ENCODE measurements at regions not wholly inside any gene's neighbourhood (a gene's known extent, or its start where the extent isn't known, plus 50 kb on each side); places are given as distances from the start of the nearest gene placed in this dataset.
"Not testable (repeated sequence)": the region's sequence is repeated elsewhere in the genome, so short reads cannot be mapped to it uniquely, and the experiment has no call there.

DNA sequence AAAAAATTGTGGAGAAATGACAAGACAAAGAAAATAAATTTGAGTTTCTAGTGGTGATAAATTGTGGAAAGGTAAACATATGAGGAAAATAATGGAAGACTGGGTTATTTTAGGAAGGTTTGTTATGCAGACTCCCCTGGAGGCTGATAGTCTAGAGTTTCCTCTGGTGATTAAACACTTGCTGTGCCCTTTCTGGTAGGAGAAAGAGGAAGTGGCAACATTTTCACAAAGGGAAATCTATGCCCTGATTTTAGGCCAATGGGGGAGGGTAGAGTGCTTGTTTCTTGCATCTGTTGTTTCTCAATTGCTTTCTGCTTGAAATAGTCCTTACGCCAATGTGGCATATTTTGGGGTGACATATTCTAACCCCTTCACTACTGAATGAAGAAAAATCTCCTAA lies 129.1 kb upstream of the DOK5 start:
- TF ChIP-seq, protein P1, sequence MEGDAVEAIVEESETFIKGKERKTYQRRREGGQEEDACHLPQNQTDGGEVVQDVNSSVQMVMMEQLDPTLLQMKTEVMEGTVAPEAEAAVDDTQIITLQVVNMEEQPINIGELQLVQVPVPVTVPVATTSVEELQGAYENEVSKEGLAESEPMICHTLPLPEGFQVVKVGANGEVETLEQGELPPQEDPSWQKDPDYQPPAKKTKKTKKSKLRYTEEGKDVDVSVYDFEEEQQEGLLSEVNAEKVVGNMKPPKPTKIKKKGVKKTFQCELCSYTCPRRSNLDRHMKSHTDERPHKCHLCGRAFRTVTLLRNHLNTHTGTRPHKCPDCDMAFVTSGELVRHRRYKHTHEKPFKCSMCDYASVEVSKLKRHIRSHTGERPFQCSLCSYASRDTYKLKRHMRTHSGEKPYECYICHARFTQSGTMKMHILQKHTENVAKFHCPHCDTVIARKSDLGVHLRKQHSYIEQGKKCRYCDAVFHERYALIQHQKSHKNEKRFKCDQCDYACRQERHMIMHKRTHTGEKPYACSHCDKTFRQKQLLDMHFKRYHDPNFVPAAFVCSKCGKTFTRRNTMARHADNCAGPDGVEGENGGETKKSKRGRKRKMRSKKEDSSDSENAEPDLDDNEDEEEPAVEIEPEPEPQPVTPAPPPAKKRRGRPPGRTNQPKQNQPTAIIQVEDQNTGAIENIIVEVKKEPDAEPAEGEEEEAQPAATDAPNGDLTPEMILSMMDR (conservative IDR thresholded peaks at IDR 0.05; ENCODE audit: low read length): no peak
- no peak for DNase-seq (ENCODE audit: low read depth)
- H3K4me3 ChIP-seq (ENCODE audit: low read length): no peak overlapping the region

DNA sequence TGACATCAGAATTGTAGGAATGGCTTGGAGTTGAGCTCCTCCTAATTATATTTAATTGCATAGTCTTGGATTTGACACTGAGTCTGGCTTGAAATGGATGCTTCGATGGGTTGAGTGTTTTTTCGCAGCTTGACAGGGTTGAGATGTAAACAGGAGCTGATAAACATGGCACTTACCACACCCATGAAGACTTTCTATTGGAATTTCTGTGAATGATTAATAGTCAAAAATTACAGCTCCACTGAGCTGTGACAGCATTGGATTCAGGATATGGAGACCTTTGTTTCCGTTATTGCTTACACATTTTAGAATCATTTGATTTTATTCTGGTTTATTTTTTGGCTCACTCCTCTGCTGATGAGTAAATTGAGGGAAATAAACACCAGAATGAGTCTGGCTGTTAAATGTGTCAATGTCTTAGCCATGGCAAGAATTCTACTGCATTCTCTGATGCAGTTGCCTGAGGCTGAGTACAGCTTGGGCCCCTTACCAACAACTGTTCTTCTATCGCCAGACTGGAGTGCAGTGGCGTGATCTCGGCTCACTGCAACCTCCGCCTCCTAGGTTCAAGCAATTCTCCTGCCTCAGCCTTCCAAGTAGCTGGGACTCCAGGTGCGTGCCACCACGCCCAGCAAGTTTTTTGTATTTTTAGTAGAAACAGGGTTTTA lies 128.1 kb upstream of the DOK5 start:
- DNase-seq (ENCODE audit: low read depth): no peak
- no peak overlapping the region for H3K4me3 ChIP-seq (ENCODE audit: low read length)
- TF ChIP-seq, protein P1 (conservative IDR thresholded peaks at IDR 0.05; ENCODE audit: low read length): no peak

DNA sequence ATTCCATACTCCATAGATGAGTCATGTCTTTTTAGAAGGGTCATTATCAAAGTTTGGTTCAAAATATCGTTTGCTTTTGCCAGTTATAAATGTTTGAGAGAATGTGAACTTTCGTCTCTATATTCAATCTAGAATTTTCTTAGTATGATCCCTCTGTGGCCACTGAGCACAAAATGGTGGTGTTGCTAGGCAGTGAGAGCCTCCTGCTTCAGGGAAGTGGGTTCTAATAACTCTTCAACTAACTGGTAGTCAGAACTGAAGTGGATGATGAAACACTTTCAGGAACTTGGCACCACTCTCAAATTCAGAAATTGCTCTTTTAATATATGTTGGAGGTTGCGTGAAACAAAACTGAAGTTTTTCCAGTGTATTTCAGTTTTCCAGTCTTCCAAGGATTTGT lies 125.0 kb upstream of the DOK5 start:
- peak; percentile 24 for DNase-seq (ENCODE audit: low read depth)
- H3K4me3 ChIP-seq (ENCODE audit: low read length): no peak overlapping the region
- TF ChIP-seq, protein P1 (conservative IDR thresholded peaks at IDR 0.05; ENCODE audit: low read length): no peak

DNA sequence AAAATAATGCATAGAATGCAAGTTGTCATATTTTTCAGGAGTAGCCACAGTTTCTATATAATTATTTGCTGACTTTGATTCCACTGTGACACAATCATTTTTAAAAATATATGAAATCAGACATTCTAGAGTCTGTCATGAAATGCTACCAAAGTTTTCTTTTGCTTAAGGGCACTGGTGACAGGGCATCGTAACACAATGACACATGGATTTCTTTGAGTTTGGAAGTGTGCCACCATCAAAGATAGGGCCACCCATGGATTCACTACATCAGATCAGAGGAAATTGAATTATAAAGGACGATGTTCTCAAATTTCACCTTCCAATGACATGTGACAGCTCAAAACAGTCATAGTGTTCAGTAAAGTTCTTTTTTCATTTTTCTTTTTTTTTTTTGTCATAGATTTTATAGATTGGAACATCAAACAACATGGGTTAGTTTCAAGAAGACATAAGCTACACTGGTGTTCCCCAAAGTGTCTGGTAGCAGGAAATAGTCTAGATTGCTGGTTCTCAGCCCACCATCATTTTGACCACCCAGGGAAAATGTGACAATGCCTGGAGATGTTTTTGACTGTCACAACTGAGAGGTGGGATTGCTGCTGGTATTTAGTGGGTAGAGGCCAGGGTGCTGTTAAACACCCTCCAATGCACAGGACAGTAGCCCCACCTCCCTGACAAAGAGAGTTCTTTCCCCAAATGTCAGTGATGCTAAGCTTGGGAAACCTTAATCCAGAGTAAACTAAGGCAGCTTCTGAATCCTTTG lies 123.8 kb upstream of the DOK5 start:
- H3K4me3 ChIP-seq (ENCODE audit: low read length): no peak overlapping the region
- DNase-seq (ENCODE audit: low read depth): no peak
- TF ChIP-seq, protein P1 (conservative IDR thresholded peaks at IDR 0.05; ENCODE audit: low read length): no peak

DNA sequence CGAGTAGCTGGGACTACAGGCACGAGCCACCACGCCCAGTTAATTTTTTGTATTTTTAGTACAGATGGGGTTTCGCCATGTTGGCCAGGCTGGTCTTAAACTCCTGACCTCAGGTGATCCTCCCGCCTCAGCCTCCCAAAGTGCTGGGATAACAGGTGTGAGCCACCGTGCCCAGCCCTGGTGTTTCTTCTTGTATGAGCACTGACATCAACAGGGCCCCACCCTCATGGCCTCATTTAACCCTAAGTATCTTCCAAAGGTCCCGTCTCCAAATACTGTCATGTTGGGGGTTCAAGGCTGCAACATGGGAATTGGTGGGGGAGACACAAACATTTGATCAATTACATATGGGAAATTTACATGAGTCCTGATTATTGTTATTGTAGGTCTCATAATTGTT lies 122.9 kb upstream of the DOK5 start:
- DNase-seq (ENCODE audit: low read depth): not testable (repeated sequence)

DNA sequence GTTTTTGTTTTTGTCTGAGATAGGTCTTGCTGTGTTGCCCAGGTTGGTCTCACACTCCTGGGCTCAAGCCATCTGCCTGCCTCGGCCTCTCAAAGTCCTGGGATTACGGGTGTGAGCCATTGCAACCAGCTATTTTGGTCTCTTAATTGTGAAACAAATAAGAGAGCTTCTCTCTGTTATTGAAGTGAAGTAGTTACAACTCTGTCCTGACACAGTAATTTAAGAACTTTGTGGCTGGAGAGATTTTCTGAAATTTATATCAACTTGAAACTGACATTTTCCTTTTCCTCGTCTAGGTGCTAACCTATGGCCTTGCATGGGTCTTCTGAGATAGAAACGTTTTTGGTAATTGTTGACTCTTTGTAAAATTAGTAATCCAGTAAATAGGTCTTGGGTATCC lies 122.1 kb upstream of the DOK5 start:
- H3K4me3 ChIP-seq (ENCODE audit: low read length): no peak overlapping the region
- DNase-seq (ENCODE audit: low read depth): no peak
- TF ChIP-seq, protein P1 (conservative IDR thresholded peaks at IDR 0.05; ENCODE audit: low read length): no peak

More for the DNA sequence above, 122.9 kb upstream of the DOK5 start:
- H3K4me3 ChIP-seq (ENCODE audit: low read length): not testable (repeated sequence)

DNA sequence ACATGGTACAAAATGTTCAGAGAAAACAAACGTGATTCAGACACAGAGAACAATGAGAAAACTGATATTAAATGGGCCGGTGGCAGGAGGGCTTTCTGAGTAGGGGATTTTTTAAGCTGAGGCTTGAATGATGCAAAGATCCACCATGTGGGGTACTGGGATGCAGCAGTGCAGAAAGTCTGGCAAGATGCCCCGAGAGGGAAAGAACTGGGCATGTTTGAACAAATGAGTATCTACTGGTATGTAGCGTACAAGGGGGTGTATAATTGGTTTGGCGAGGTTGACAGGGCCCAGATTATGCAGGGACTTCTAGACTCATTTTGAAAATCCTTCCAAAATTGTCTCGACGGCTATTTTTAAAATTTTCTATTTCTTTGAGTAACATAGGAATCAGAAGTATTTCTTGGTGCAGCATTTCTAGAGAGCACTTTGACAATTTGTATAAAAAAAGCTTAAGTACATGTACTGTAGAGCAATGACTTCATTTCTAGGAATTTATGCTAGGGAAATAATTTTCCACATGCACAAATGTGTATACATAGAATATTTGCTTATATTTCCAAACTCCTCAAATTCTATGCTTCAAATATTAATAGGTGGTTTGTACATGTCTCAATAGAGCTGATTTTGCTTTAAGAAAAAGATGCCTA lies 119.6 kb upstream of the DOK5 start:
- TF ChIP-seq, protein P1 (conservative IDR thresholded peaks at IDR 0.05; ENCODE audit: low read length): no peak
- DNase-seq (ENCODE audit: low read depth): no peak
- H3K4me3 ChIP-seq (ENCODE audit: low read length): no peak overlapping the region
